IPS DF 6.9 (cell line): ENCODE measurements at regions not wholly inside any gene's neighbourhood (a gene's known extent, or its start where the extent isn't known, plus 50 kb on each side); places are given as distances from the start of the nearest gene placed in this dataset.

Experiments used
- DNase-seq: peaks from one replicate; pipeline ENCODE4 v3.0.0-alpha.2; 2013; ENCODE audit warnings: low read depth, low spot score
- H3K27ac ChIP-seq: one replicate; pipeline ENCODE4 v1.5.1; 2013; ENCODE audit warnings: low read length, control low read depth
- H3K27me3 ChIP-seq: 2 replicates; pipeline ENCODE4 v1.6.1; 2013; ENCODE audit warnings: mild to moderate bottlenecking, low read length; ENCODE audit not compliant: control insufficient read depth, insufficient read depth
- H3K36me3 ChIP-seq: 2 replicates; pipeline ENCODE4 v1.6.1; 2013; ENCODE audit warnings: low read length; ENCODE audit not compliant: control insufficient read depth, insufficient read depth
- H3K4me1 ChIP-seq: 2 replicates; pipeline ENCODE4 v1.6.1; 2013; ENCODE audit warnings: low read length; ENCODE audit not compliant: control insufficient read depth, insufficient read depth
- H3K4me3 ChIP-seq: 2 replicates; pipeline ENCODE4 v1.5.1; 2013; ENCODE audit warnings: mild to moderate bottlenecking, low read length
- H3K9me3 ChIP-seq: 2 replicates; pipeline ENCODE4 v1.6.1; 2013; ENCODE audit warnings: low read length, inconsistent platforms; ENCODE audit not compliant: control insufficient read depth, insufficient read depth
- WGBS: extraction: QIAGEN DNeasy Blood & Tissue Kit; methylation state at CpG from one replicate; pipeline ENCODE4 v1.1.7; 2013; ENCODE audit warnings: mixed read lengths, missing lambda C conversion rate; ENCODE audit not compliant: insufficient read length, insufficient coverage; 5-methylcytosine and 5-hydroxymethylcytosine counted together

DNA sequence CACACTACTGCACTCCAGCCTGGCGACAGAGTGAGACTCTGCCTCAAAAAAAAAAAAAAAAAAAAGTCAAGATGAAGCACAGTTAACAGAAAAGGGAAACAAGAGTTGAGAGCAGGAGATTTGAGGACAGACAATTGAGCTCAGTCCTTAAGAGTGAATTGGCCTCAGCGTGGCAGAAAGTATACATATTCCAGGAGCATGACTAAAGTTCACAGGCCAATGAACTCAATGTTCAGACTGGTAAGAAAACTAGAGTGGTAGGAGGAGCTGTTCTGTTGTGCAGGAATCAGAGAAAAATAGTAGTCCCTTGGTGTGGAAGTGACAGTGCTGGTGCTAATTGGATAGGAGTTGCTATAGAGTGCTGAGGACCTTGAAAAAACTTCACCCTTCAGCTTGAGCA, 60.0 kb downstream of the NRN1 start:
- Histone ChIP-seq H3K9me3 (0 out of 2 replicates have a peak, but pooled peaks cover 1% of the 10 kb centered on the region), H3K4me3 (no peak overlapping the region), H3K4me1 (no peaks in the 10 kb centered on the region), H3K27ac (no peak overlapping the region), H3K36me3 (no peaks in the 10 kb centered on the region), H3K27me3 (no peaks in the 10 kb centered on the region)
- DNase-seq = no peak
- no CpG with 5 or more reads among the region's 2 CpGs for WGBS

DNA sequence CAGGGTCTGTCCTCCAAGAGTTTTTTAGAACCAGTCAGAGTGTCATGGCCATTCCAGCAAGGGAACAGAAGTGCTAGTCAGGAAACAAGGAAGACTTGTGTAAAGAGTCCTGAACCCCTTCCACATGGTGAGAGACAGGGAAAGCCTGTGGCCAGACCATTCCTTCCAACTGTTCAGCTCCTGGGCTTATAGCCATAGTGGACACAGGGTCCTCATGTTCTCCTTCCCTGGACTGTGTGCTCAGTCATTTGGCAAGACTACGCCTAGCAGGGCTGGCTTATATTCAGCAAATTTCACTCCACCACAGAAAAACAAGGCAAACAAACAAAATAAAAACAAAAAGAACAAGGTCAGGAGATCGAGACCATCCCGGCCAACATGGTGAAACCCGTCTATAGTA, 60.5 kb downstream of the NRN1 start:
- Histone ChIP-seq H3K36me3 (no peaks in the 10 kb centered on the region), H3K4me1 (no peaks in the 10 kb centered on the region), H3K27me3 (no peaks in the 10 kb centered on the region), H3K9me3 (0 out of 2 replicates have a peak, but pooled peaks cover 1% of the 10 kb centered on the region), H3K27ac (no peak overlapping the region), H3K4me3 (no peak overlapping the region)
- no CpG with 5 or more reads among the region's 4 CpGs for WGBS
- no peak for DNase-seq

DNA sequence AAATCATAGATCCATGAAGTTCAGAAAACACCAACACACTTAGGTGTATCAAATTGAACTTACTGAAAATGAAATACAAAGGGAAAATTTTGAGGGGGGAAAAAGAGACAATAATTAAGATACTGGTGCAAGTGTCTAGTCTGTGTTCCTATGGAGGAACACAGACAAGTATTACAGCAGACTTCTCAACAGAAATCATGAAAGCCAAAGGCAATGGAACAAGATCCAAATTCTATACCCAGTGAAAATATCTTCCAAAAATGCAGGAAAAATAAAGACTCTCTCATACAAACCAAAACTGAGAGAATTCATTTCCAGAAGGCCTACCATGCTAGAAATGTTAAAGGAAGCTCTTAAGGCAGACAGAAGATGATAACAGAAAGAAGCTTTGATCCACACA, 63.1 kb downstream of the NRN1 start:
- Histone ChIP-seq H3K4me3 (no peak overlapping the region), H3K4me1 (no peaks in the 10 kb centered on the region), H3K27ac (no peak overlapping the region), H3K36me3 (no peaks in the 10 kb centered on the region), H3K9me3 (0 out of 2 replicates have a peak, but pooled peaks cover 1% of the 10 kb centered on the region), H3K27me3 (no peaks in the 10 kb centered on the region)
- no peak for DNase-seq

DNA sequence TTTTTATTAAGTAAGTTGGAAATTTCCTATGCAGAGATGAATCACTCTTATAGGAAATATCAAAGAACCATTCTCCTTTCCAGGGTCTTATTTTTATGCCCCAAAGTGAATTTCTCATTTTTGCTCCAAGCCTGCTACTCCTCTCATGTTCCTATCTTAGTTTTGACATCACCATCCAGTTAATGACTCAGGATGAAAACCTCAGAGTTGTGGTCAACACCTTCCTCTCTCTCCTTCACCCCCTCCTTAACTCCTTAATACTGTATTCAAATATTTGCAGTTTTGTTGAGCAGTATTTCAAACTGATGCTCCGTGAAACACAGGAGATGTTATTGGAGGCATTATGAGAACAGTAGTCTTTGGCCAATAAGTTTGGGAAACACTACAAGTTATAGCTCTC, 64.1 kb downstream of the NRN1 start:
- WGBS = no CpG with 5 or more reads among the region's 1 CpG
- Histone ChIP-seq H3K27me3 (no peaks in the 10 kb centered on the region), H3K27ac (no peak overlapping the region), H3K4me1 (no peaks in the 10 kb centered on the region), H3K36me3 (no peaks in the 10 kb centered on the region), H3K4me3 (no peak overlapping the region), H3K9me3 (0 out of 2 replicates have a peak, but pooled peaks cover 1% of the 10 kb centered on the region)
- no peak for DNase-seq

DNA sequence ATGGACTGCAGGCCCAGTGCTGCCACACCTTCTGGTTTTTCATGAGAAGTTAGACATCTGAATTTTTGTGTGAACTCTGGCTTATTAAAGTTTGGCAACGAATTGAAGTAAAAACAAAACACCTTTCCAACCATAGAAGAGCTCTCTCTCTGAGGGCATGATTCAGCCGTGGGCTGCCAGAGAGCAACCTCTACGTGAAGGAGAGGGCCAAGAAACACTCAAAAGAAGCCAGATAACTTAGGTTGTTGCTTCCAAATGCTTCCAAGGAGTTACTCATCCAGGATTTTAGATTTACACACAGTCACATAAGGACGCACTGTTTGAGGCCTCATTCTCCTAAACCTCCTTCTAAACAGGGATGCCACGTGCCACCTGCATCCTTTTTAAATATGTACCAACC, 65.5 kb downstream of the NRN1 start:
- Histone ChIP-seq H3K36me3 (no peaks in the 10 kb centered on the region), H3K4me3 (no peak overlapping the region), H3K27ac (no peak overlapping the region), H3K27me3 (no peaks in the 10 kb centered on the region), H3K4me1 (no peaks in the 10 kb centered on the region), H3K9me3 (0 out of 2 replicates have a peak, but pooled peaks cover 1% of the 10 kb centered on the region)
- no CpG with 5 or more reads among the region's 5 CpGs for WGBS
- no peak for DNase-seq

DNA sequence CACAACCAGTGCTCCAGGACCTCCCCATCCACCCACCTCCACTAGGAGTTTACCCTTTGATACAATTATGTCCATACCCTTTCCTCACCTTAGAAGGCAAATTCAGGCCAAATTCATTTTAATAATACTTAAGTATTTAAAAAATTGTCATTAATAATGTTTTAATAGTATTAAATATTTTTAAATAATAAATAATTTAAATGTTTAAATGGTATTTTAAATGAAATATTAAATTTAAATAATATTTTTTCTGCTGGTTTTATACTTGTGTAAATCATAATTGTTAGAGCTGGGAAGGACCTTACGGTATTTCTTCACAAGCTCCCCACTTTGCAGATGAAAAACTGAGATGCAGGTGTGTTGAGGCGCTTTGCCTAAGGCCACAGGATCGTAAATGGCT, 67.8 kb downstream of the NRN1 start:
- H3K9me3 ChIP-seq = no peaks in the 10 kb centered on the region
- no peak for DNase-seq
- H3K4me1 ChIP-seq = no peaks in the 10 kb centered on the region
- H3K36me3 ChIP-seq = no peaks in the 10 kb centered on the region
- H3K27ac ChIP-seq = no peak overlapping the region
- no CpG with 5 or more reads among the region's 3 CpGs for WGBS
- no peaks in the 10 kb centered on the region for H3K27me3 ChIP-seq
- no peak overlapping the region for H3K4me3 ChIP-seq

DNA sequence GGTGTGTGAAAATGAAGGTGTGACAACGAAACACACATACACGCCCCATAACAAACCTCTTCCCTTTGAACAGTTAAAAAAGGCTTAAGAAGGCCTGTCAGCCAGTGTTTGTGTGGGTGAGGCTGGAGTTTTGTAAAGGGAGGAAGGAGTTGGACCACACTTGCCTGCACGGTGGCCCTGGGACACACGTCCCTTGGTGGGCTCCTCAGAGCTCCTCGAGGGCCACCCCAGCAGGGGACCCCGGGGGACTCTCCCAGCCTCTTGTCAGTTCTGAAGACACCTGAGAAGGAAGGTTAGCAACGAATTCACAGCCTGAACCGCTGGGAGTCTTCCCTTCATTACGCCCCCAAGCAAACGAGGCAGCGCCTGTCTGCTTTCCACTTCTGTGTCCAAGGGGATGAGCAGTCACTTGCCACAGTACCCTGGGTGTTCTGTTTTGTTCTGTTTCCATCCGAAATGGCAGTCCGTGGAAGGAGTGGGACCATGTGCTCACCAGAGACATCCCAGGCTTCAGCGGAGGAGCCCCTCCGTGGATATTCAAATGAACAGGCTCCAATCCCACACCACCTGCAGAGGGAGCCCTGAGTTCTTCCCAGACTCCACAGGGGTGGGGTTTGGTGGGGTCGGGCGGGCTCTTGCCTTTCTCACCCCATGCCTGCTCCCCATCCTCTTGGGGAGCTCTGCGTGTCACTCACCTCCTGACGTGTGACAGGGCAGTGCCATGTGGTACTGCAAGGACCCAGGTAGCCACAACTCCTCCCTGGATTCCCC, 68.6 kb downstream of the NRN1 start:
- no CpG with 5 or more reads among the region's 19 CpGs for WGBS
- H3K4me1 ChIP-seq = no peaks in the 10 kb centered on the region
- H3K36me3 ChIP-seq = no peaks in the 10 kb centered on the region
- DNase-seq = no peak
- H3K27me3 ChIP-seq = no peaks in the 10 kb centered on the region
- no peaks in the 10 kb centered on the region for H3K9me3 ChIP-seq
- no peak overlapping the region for H3K4me3 ChIP-seq
- no peak overlapping the region for H3K27ac ChIP-seq

DNA sequence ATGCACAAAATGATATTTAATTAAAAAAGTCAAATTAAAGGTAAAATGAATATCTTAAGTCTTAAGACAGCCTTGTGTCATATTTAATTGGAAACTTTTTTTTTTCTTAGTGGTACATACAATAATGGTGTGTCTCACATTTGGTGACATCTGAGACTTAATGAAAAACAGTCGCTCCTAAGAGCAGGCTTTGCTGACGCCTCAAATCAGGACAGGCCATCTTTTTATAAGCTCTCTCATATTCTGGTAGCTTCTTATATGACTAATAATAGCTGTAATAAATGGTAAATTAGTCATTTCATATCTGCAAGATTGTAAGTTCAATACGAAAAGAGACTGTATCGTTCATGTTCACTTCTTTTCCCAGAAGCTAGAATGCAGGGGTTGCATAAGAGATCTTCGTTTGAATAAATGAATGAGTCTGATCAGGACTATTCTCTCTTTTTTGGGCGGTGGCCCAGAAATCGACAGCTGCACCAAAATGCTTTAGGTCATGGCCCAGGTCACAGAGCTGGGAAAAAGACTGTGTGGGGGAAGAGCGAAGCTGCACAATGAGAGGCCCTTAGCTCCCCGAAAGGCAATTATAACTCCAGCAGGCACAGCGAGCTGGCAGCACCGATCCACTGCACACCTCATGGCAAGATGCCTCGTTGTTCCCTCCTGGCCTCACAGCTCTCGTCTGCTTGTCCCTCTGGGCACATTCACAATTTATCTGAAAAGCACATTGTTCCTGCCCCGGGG, 69.4 kb downstream of the NRN1 start:
- no peaks in the 10 kb centered on the region for H3K9me3 ChIP-seq
- H3K36me3 ChIP-seq = no peaks in the 10 kb centered on the region
- H3K27me3 ChIP-seq = no peaks in the 10 kb centered on the region
- no peak overlapping the region for H3K4me3 ChIP-seq
- DNase-seq = no peak
- no peak overlapping the region for H3K27ac ChIP-seq
- no CpG with 5 or more reads among the region's 14 CpGs for WGBS
- no peaks in the 10 kb centered on the region for H3K4me1 ChIP-seq

DNA sequence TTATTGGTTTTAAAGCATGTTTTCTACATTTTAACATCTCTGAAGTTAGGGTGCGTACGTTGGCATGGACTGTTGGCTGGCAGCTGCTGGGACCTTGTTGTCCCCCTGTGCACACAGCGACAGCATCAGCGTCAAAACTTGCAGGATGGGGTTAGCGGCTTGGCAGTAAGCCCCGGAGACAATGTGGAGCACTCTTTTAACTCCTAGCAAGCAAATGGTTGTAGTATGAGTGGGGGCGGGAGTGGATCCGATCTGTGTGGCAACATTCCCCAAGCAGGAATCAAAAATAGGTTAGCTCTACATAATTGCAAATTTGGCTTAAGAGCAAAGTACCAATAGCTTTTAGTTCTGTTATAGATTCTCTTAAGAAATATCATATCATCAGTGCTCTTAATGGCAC, 70.1 kb downstream of the NRN1 start:
- no peak for DNase-seq
- Histone ChIP-seq H3K9me3 (no peaks in the 10 kb centered on the region), H3K36me3 (no peaks in the 10 kb centered on the region), H3K27ac (no peak overlapping the region), H3K27me3 (no peaks in the 10 kb centered on the region), H3K4me1 (no peaks in the 10 kb centered on the region), H3K4me3 (no peak overlapping the region)
- no CpG with 5 or more reads among the region's 8 CpGs for WGBS

DNA sequence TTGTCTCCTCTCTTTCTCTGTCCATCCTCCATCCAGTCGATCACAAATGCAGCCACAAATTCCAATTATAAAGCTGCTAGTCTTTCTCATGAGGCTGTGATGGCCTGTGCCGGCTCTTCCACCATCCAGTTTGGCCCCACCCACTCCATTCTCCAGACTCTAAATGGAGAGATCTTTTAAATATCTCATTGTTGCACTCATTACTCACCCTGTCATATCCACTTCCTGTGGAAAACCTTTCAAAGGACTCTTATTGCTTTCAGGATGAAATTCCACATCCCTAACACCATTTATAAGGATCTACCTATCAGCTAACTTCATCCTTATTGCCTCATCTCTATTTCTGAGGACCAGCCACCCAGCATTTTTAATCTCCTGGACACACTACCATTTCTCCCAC, 70.6 kb downstream of the NRN1 start:
- Histone ChIP-seq H3K27me3 (no peaks in the 10 kb centered on the region), H3K27ac (no peak overlapping the region), H3K9me3 (no peaks in the 10 kb centered on the region), H3K4me3 (no peak overlapping the region), H3K36me3 (no peaks in the 10 kb centered on the region), H3K4me1 (no peaks in the 10 kb centered on the region)
- no peak for DNase-seq
- no CpG with 5 or more reads among the region's 2 CpGs for WGBS

DNA sequence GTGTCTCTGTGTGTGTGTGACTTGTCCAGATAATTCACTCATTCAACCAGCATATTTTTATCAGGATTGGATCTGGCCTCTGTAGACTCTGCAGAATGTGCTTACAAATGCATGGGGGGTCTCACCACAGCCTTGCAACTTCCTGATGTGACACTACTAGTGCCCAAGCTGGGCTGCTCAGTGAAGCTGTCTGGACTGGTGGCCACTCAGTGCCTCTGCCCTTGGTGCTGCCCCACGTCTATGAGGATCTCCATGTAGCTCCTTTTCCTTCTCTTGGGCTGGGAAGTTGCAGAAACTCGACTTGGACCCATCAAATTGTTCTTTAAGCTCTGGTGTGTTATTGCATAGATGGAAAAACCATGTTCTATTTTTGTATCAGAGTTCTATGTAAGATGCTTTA, 75.8 kb downstream of the NRN1 start:
- no peaks in the 10 kb centered on the region for H3K36me3 ChIP-seq
- no peak overlapping the region for H3K4me3 ChIP-seq
- WGBS = no CpG with 5 or more reads among the region's 2 CpGs
- no peaks in the 10 kb centered on the region for H3K4me1 ChIP-seq
- H3K27ac ChIP-seq = no peak overlapping the region
- H3K9me3 ChIP-seq = no peaks in the 10 kb centered on the region
- no peak for DNase-seq
- no peaks in the 10 kb centered on the region for H3K27me3 ChIP-seq
